HEK293 (cell line): ENCODE measurements at regions not wholly inside any gene's neighbourhood (a gene's known extent, or its start where the extent isn't known, plus 50 kb on each side); places are given as distances from the start of the nearest gene placed in this dataset.

Experiments used
- CTCF ChIA-PET: fragments of 350-600 bp; formaldehyde crosslinking; extraction: SDS; loops from one replicate; lab custom pipeline; 2021; ENCODE audit warnings: antibody characterized with exemption; lab: Yijun Ruan, JAX
- POLR2A ChIA-PET: fragments of 300-600 bp; formaldehyde crosslinking; extraction: SDS; loops from one replicate; lab custom pipeline; 2020; ENCODE audit warnings: antibody characterized with exemption, inconsistent platforms; lab: Yijun Ruan, JAX
- H3K27ac ChIP-seq: fragments of 200-500 bp; sonication (Bioruptor generic); 2 replicates; pipeline ENCODE4 v1.5.1; 2014; ENCODE audit warnings: low read depth, low read length, control low read depth, inconsistent platforms; ENCODE audit errors: extremely low read depth
- H3K36me3 ChIP-seq, 2 experiments: fragments of 200-500 bp in 1 of 2; sonication (Bioruptor generic) in 1 of 2; 1 replicate in 1 of 2; 2 replicates in 1 of 2; pipeline ENCODE4 v1.5.1; 2014 to 2017; ENCODE audit warnings: inconsistent platforms in 2 of 2, low read length in 2 of 2; ENCODE audit not compliant: control insufficient read depth in 2 of 2, insufficient read depth in 1 of 2
- H3K4me1 ChIP-seq: fragments of 200-500 bp; sonication (Bioruptor generic); 2 replicates; pipeline ENCODE4 v1.5.1; 2014; ENCODE audit warnings: mild to moderate bottlenecking, low read length, inconsistent platforms; ENCODE audit not compliant: control insufficient read depth, insufficient read depth
- H3K4me3 ChIP-seq: 2 replicates; pipeline ENCODE4 v1.5.1; 2011; ENCODE audit warnings: low read depth, mild to moderate bottlenecking, control low read depth, low read length, moderate library complexity
- H3K9me3 ChIP-seq: fragments of 200-500 bp; sonication (Bioruptor generic); 2 replicates; pipeline ENCODE4 v1.5.1; 2014; ENCODE audit warnings: low read depth, low read length, inconsistent platforms; ENCODE audit not compliant: control insufficient read depth, insufficient read depth
- MZF1 ChIP-seq: fragments of 450-650 bp; formaldehyde crosslinking; IDR thresholded peaks from 2 replicates; pipeline ENCODE4 v1.5.1; 2017; ENCODE audit warnings: missing biosample characterization, missing genetic modification characterization, borderline replicate concordance
- PRDM1 ChIP-seq: fragments of 450-650 bp; formaldehyde crosslinking; IDR thresholded peaks from 2 replicates; pipeline ENCODE4; 2016; ENCODE audit warnings: missing biosample characterization, missing genetic modification characterization
- SCRT1 ChIP-seq: fragments of 450-650 bp; formaldehyde crosslinking; IDR thresholded peaks from 2 replicates; pipeline ENCODE4 v1.5.1; 2016; ENCODE audit warnings: missing biosample characterization, missing genetic modification characterization, borderline replicate concordance
- YY2 ChIP-seq: fragments of 450-650 bp; formaldehyde crosslinking; IDR thresholded peaks from 2 replicates; pipeline ENCODE4 v1.5.1; 2016; ENCODE audit warnings: missing biosample characterization, missing genetic modification characterization
- ZBTB6 ChIP-seq: fragments of 450-650 bp; formaldehyde crosslinking; IDR thresholded peaks from 2 replicates; pipeline ENCODE4 v1.5.1; 2017; ENCODE audit warnings: missing biosample characterization, missing genetic modification characterization
- ZNF10 ChIP-seq: fragments of 450-650 bp; formaldehyde crosslinking; IDR thresholded peaks from 2 replicates; pipeline ENCODE4 v1.5.1; 2017; ENCODE audit warnings: missing biosample characterization, missing genetic modification characterization
- ZNF140 ChIP-seq: fragments of 450-650 bp; formaldehyde crosslinking; IDR thresholded peaks from 2 replicates; pipeline ENCODE4 v1.5.1; 2016; ENCODE audit warnings: missing biosample characterization, missing genetic modification characterization
- ZNF155 ChIP-seq: fragments of 450-650 bp; formaldehyde crosslinking; IDR thresholded peaks from 2 replicates; pipeline ENCODE4 v1.5.1; 2016; ENCODE audit warnings: missing biosample characterization, missing genetic modification characterization
- ZNF16 ChIP-seq: fragments of 450-650 bp; formaldehyde crosslinking; IDR thresholded peaks from 2 replicates; pipeline ENCODE4 v1.5.1; 2016; ENCODE audit warnings: low read depth, missing biosample characterization, missing genetic modification characterization
- ZNF175 ChIP-seq: fragments of 450-650 bp; formaldehyde crosslinking; IDR thresholded peaks from 2 replicates; pipeline ENCODE4 v1.5.1; 2016; ENCODE audit warnings: missing biosample characterization, missing genetic modification characterization
- ZNF324 ChIP-seq: fragments of 450-650 bp; formaldehyde crosslinking; IDR thresholded peaks from 2 replicates; pipeline ENCODE4 v1.5.1; 2016; ENCODE audit warnings: missing biosample characterization, missing genetic modification characterization
- ZNF433 ChIP-seq: fragments of 450-650 bp; formaldehyde crosslinking; IDR thresholded peaks from 2 replicates; pipeline ENCODE4 v1.5.1; 2016; ENCODE audit warnings: missing biosample characterization, missing genetic modification characterization, low read depth
- ZNF449 ChIP-seq: fragments of 450-650 bp; formaldehyde crosslinking; IDR thresholded peaks from 2 replicates; pipeline ENCODE4 v1.5.1; 2017; ENCODE audit warnings: missing biosample characterization, mild to moderate bottlenecking, missing genetic modification characterization, moderate library complexity
- ZNF548 ChIP-seq: fragments of 450-650 bp; formaldehyde crosslinking; IDR thresholded peaks from 2 replicates; pipeline ENCODE4 v1.5.1; 2016; ENCODE audit warnings: missing biosample characterization, missing genetic modification characterization
- ZNF585B ChIP-seq: fragments of 450-650 bp; formaldehyde crosslinking; IDR thresholded peaks from 2 replicates; pipeline ENCODE4 v1.5.1; 2016; ENCODE audit warnings: missing biosample characterization, missing genetic modification characterization
- ZNF76 ChIP-seq: fragments of 450-650 bp; formaldehyde crosslinking; IDR thresholded peaks from 2 replicates; pipeline ENCODE4; 2016; ENCODE audit warnings: low read depth, missing biosample characterization, missing genetic modification characterization, borderline replicate concordance
- ZSCAN18 ChIP-seq: fragments of 450-650 bp; formaldehyde crosslinking; IDR thresholded peaks from 2 replicates; pipeline ENCODE4 v1.5.1; 2016; ENCODE audit warnings: missing biosample characterization, missing genetic modification characterization
- TF ChIP-seq, protein P1 (sequence below): fragments of 450-650 bp; formaldehyde crosslinking; IDR thresholded peaks from 2 replicates; pipeline ENCODE4 v1.5.1; 2016; ENCODE audit warnings: missing biosample characterization, missing genetic modification characterization
- TF ChIP-seq, protein P2 (sequence below): fragments of 450-650 bp; formaldehyde crosslinking; IDR thresholded peaks from 2 replicates; pipeline ENCODE4 v1.5.1; 2016; ENCODE audit warnings: missing biosample characterization, missing genetic modification characterization
- TF ChIP-seq, protein P3 (sequence below): fragments of 450-650 bp; formaldehyde crosslinking; IDR thresholded peaks from 2 replicates; pipeline ENCODE4 v1.5.1; 2016; ENCODE audit warnings: missing biosample characterization, missing genetic modification characterization

DNA sequence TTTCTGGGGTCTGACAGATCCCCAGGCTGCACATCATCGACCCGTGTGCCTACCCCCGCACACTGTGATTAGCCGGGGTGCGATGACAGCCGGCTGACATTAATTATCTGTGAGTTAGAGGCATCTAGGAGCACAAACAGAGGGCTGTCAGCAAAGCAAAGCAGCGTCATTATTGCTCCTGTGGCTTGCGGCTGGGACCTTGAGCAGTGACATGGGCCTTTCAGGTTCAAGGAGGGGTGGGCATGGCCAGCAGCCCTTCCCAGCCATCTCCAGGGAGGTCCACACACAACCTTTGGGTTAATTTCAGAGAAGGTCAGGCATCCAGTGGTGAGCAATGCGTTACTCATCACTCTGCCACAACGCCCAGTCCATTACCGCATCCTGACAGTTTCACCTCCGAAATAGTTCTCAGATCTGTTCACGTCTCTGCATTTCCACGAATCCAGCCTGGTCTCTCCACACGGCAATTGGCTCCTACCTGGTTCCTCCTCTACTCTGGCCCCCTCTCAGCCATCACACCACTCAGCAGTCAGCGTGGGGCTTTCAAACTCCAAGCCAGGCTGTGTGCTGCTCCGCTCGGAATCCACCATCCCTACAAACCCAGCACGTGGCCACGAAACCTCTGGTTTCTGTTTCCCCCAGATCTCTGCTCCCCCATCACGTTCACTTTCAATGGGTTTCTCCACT, 249.7 kb upstream of the C16orf82 start:
- CTCF ChIA-PET = no interaction called here

GRCh38 chr16:26818393-26818792, 248.3 kb upstream of the C16orf82 start:
- Histone ChIP-seq H3K36me3 (no peaks in the 10 kb centered on the region), H3K4me3 (no peak overlapping the region), H3K9me3 (no peaks in the 10 kb centered on the region), H3K27ac (no peak overlapping the region), H3K4me1 (no peaks in the 10 kb centered on the region)
- TF ChIP-seq ZNF16 (no peak), ZNF324 (tag by site-specific recombination) (no peak), PRDM1 (tag by site-specific recombination) (no peak), SCRT1 (no peak), ZNF433 (no peak), ZBTB6 (tag by site-specific recombination) (no peak), ZNF585B (tag by site-specific recombination) (no peak), YY2 (tag by site-specific recombination) (no peak), ZNF548 (tag by site-specific recombination) (no peak), ZNF449 (tag by site-specific recombination) (no peak), ZNF175 (no peak), ZNF76 (tag by site-specific recombination) (no peak), ZNF155 (no peak), ZNF140 (tag by site-specific recombination) (no peak)
- TF ChIP-seq, protein P1, sequence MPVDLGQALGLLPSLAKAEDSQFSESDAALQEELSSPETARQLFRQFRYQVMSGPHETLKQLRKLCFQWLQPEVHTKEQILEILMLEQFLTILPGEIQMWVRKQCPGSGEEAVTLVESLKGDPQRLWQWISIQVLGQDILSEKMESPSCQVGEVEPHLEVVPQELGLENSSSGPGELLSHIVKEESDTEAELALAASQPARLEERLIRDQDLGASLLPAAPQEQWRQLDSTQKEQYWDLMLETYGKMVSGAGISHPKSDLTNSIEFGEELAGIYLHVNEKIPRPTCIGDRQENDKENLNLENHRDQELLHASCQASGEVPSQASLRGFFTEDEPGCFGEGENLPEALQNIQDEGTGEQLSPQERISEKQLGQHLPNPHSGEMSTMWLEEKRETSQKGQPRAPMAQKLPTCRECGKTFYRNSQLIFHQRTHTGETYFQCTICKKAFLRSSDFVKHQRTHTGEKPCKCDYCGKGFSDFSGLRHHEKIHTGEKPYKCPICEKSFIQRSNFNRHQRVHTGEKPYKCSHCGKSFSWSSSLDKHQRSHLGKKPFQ (tag by site-specific recombination) = no peak
- TF ChIP-seq, protein P2, sequence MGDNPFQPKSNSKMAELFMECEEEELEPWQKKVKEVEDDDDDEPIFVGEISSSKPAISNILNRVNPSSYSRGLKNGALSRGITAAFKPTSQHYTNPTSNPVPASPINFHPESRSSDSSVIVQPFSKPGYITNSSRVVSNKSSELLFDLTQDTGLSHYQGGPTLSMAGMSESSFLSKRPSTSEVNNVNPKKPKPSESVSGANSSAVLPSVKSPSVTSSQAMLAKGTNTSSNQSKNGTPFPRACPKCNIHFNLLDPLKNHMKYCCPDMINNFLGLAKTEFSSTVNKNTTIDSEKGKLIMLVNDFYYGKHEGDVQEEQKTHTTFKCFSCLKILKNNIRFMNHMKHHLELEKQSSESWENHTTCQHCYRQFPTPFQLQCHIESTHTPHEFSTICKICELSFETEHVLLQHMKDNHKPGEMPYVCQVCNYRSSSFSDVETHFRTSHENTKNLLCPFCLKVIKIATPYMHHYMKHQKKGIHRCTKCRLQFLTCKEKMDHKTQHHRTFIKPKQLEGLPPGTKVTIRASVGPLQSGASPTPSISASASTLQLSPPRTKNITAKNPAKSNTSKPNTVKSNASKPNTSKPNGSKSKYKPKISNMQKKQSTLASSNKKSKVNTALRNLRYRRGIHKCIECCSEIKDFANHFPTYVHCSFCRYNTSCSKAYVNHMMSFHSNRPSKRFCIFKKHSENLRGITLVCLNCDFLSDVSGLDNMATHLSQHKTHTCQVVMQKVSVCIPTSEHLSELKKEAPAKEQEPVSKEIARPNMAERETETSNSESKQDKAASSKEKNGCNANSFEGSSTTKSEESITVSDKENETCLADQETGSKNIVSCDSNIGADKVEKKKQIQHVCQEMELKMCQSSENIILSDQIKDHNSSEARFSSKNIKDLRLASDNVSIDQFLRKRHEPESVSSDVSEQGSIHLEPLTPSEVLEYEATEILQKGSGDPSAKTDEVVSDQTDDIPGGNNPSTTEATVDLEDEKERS (tag by site-specific recombination) = no peak
- TF ChIP-seq, protein P3, sequence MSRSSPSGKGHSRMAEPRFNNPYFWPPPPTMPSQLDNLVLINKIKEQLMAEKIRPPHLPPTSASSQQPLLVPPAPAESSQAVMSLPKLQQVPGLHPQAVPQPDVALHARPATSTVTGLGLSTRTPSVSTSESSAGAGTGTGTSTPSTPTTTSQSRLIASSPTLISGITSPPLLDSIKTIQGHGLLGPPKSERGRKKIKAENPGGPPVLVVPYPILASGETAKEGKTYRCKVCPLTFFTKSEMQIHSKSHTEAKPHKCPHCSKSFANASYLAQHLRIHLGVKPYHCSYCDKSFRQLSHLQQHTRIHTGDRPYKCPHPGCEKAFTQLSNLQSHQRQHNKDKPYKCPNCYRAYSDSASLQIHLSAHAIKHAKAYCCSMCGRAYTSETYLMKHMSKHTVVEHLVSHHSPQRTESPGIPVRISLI = no peak
- POLR2A ChIA-PET = no interaction called here
- CTCF ChIA-PET = no interaction called here

More for the DNA sequence above, 249.7 kb upstream of the C16orf82 start:
- POLR2A ChIA-PET = no interaction called here
- no peak for TF ChIP-seq ZSCAN18 (tag by site-specific recombination)
- TF ChIP-seq ZNF10 (tag by site-specific recombination) = no peak
- TF ChIP-seq MZF1 (tag by site-specific recombination) = no peak
- TF ChIP-seq, all 188 proteins: peak for 0
- Histone ChIP-seq H3K36me3 (no peaks in the 10 kb centered on the region), H3K9me3 (no peaks in the 10 kb centered on the region), H3K4me1 (no peaks in the 10 kb centered on the region), H3K27ac (no peak overlapping the region), H3K4me3 (no peak overlapping the region)
